ENCODE measurements at regions not wholly inside any gene's neighbourhood (a gene's known extent, or its start where the extent isn't known, plus 50 kb on each side); places are given as distances from the start of the nearest gene placed in this dataset.
A peak's percentile ranks its signal among the peaks of the same experiment; 100 is the strongest.
"Not testable (repeated sequence)": the region's sequence is repeated elsewhere in the genome, so short reads cannot be mapped to it uniquely, and the experiment has no call there.

DNA sequence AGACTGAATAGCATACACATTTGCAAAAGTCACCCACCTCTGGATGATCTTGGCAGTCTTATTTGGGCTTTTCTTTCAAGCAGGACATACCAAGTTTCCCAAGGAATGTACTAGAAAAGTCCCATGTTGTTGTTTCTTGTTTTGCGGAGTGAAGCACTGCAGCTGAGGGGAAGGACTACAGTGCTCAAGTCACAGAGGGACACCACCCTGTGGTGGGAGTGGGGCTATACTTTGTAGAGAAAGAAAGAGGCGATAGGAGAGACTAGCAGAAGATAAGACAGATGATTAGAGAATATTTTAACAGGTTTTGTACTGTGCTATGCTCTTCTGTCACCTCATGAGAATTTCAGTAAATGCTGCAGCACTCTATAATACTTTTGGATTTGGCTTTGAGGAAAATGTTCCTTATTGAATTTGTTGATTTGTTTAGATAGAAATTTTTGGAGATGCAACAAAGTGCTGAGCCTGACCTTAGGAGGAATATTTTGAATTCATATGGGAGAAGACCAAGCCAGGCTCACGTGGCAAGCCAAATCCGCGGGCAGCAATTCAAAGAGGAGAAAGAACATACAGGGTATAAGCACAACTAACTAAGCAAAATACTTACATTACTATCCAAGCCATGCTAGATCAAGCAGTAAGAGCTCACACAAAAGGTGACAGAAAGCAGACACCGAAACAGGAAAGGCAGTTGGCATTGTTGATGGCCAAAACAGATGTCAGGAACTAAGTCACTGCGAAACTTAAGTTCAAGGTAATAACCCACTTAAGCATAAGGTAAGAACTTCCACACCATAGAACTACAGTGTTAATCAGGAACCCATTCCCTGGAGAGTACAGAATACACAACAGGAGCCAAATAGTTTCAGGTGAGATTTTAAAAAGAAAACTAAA lies 280.3 kb upstream of the INTU start:
- DNase-seq (ENCODE audit: insufficient read length, low spot score) (no peak), FAIRE-seq (no peak)

- FAIRE-seq: no peak
These were observed 277.0 kb upstream of the INTU start for GRCh38 chr4:127355743-127356142.

DNA sequence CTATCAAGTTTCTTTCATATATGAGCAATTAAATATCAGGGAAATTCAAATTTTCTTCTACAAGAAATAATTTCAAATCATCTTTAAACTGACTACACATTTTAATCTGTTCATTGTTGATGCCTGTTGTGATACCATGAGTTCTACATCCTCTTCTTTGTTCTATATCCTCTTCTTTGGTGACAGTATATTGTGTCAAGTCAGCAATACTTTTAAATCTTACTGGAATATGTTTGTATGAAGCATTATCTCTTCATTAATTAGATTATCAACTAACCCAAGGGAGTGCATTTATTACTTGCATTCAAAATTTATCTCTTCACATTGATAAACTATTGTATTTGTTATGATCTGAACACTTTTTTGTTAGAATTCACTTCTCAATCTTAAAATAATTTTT lies 275.0 kb upstream of the INTU start:
- FAIRE-seq: no peak

More at GRCh38 chr4:127355743-127356142, 277.0 kb upstream of the INTU start:
- no peak for DNase-seq (ENCODE audit: insufficient read length, low spot score)

GRCh38 chr4:127362686-127363085 lies 270.1 kb upstream of the INTU start:
- FAIRE-seq: no peak
- DNase-seq (ENCODE audit: insufficient read length, low spot score): no peak

More for the DNA sequence above, 275.0 kb upstream of the INTU start:
- DNase-seq (ENCODE audit: insufficient read length, low spot score): no peak

DNA sequence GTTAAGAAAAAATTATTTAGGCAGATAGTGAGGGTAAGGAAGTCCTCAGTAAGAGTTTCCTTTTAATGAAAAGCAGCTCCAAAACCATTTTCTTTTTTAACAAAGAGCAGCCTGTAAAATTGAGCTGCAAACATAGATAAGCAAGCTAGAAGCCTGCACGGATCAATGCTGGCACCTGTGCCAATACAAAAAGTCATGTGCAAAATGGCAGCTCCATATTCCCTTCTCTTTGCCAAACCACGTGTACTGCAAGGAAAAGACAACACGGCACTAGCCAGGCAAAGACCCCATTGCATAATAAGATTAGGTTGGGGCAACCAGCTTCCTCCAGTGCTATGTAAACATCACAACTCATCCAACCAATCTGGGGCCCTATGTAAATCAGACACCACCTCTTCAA lies 268.4 kb upstream of the INTU start:
- no peak for FAIRE-seq
- no peak for DNase-seq (ENCODE audit: insufficient read length, low spot score)

DNA sequence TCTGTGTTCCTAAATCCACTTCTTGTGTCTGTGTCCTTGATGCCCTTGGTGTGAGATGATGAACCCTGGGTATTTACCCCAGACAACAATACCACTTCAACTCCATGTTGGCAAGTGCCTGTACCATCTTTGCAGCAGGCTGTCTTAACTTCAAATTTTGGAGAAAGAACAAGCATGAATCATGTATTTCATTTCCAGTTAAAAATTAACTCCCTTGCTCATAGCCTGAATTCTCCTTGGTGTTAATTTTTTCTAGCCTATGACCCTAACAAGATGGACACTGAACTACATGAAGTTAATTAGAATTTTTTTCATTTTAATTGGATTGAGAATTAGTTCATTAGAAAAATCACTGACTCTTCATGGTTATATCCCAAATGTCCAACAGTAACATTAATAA lies 267.8 kb upstream of the INTU start:
- DNase-seq (ENCODE audit: insufficient read length, low spot score) (no peak), FAIRE-seq (no peak)

GRCh38 chr4:127370604-127371003 lies 262.2 kb upstream of the INTU start:
- no peak for DNase-seq (ENCODE audit: insufficient read length, low spot score)

DNA sequence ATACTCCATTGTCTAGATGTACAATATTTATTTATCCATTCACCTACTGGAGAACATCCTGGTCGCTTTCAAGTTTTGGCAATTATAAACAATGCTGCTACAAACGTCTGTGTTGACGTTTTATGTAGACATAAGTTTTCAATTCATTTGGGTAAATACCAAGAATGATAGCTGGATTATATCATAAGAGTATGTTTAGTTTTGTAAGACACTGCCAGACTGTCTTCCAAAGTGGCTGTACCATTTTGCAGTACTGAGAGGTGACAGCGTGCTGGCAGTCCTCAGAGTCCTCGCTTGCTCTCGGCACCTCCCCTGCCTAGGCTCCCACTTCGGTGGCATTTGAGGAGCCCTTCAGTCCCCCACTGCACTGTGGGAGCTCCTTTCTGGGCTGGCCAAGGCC lies 253.3 kb upstream of the INTU start:
- DNase-seq (ENCODE audit: insufficient read length, low spot score) (no peak), FAIRE-seq (no peak)

More at GRCh38 chr4:127370604-127371003, 262.2 kb upstream of the INTU start:
- FAIRE-seq: no peak

GRCh38 chr4:127379948-127380347 lies 252.8 kb upstream of the INTU start:
- not testable (repeated sequence) for FAIRE-seq; DNase-seq (ENCODE audit: insufficient read length, low spot score)

DNA sequence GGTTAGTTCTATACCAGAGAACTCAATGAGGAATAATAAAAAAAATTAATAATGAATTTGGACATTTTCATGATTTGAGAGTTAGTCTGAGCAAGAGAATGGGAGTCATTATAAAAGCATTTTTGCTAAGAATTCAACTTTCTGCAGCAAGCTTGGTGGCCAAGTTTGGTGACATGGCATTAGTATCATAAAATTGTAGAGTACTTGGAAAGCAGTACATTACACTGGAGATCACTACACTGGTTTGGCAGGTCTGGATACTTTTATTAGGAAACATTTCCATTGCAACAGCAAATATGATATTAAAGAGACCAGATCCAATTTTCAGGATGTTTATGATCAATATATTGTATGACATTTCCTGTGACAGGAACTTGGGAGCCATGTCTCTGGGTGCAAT lies 249.1 kb upstream of the INTU start:
- FAIRE-seq (no peak), DNase-seq (ENCODE audit: insufficient read length, low spot score) (no peak)

DNA sequence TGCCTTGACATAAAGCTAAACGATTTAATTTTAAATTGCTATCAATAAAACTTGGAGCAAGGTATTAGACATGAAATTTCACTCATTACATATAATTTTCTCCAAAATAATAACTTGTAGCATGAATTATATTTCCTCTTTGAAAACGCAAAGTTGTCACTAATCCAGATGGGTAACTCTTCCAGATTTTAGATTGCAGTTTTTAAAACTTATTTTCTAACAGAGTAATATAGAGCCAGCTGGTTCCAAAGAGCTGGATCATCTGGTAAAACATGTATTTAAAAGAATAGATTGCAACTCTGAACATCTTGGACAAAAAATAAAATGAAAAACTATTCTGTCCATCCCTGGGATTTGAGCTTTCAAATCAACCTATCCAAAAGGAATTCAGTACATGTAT lies 238.2 kb upstream of the INTU start:
- FAIRE-seq (no peak), DNase-seq (ENCODE audit: insufficient read length, low spot score) (no peak)

DNA sequence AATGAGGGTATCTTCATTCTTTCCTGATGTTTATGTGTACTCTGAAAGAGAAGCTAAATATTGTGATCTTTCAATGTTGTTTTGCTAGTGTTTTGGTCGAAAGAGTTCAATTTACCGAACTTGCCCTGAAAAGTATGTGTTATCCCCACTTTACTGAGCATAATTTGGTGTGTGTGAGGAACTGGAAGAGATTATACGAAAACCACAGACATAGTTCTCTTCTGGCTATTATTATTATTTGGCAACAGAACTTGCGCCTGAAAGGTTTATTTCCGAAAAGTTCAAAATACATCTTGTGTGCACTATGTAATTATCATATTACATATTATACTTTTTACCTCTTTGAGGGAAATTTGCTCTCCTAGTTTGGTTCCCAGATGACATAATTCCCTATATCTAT lies 232.5 kb upstream of the INTU start:
- DNase-seq (ENCODE audit: insufficient read length, low spot score) (no peak), FAIRE-seq (no peak)

DNA sequence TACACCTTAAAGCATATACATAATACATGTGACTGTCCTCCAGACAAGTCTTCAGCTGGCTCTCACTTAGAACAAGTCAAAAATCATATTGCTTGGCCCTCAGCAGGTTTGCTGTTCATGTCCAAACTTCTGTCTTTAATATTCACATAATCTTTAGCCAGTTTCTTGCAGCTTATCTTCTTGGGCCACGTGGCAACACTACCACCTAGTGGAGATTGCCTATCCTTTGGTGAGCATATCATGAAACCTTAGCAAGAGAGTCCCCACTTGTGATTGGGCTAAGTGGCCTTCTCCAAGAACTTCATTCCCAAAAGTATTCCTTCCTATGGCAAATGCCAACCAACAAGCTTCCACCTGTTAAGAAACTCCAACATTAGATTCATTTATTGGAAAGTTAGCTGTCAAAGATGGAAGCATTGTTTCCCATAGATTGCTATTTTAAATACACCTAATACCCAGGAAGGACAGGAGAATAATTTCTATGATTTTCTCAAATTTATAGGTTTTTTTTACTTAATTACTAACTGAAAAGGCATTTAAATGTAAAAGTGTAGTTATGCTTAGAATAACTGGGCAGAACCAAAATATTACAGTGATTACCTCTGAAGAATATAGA lies 231.9 kb upstream of the INTU start:
- FAIRE-seq (no peak), DNase-seq (ENCODE audit: insufficient read length, low spot score) (peak; percentile 17)

- no peak for FAIRE-seq
These were observed 229.2 kb upstream of the INTU start for GRCh38 chr4:127403471-127404084.

DNA sequence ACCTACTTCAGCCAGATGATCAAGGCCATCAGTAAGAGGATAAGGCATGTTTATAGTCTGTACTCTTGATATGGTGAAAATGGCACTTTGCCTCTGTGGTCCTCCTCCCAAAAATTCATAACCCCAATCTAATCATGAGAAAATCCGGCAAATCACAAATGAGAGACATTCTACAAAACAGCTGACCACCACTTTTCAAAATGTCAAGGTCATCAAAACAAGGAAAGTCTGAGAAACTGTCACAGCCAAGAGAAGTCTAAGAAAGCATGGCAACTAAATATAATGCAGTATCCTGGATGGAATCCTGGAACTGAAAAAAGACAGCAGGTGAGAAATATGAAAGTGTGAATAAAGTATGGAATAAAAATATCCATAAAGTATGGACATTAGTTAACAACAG lies 226.6 kb upstream of the INTU start:
- FAIRE-seq: no peak
- DNase-seq (ENCODE audit: insufficient read length, low spot score): no peak

More at GRCh38 chr4:127403471-127404084, 229.2 kb upstream of the INTU start:
- DNase-seq (ENCODE audit: insufficient read length, low spot score): no peak

DNA sequence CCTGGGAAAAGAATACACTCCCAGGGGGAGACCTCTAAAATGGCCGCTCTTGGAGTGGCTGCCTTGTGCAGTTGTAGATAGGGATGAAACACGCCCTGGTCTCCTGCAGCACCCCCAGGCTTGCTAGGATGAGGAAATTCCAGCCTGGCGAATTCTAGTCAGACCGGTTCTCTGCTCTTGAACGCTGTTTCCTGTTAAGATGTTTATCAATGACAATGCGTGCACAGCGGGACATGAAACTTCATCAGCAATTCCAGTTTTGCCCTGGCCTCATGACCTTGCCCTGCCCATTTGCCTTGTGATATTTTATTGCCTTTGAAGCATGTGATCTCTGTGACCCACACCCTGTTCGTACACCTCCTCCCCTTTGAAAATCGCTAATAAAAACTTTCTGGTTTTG lies 225.2 kb upstream of the INTU start:
- not testable (repeated sequence) for FAIRE-seq

GRCh38 chr4:127410201-127410600 lies 222.6 kb upstream of the INTU start:
- FAIRE-seq (no peak), DNase-seq (ENCODE audit: insufficient read length, low spot score) (no peak)

More for the DNA sequence above, 225.2 kb upstream of the INTU start:
- not testable (repeated sequence) for DNase-seq (ENCODE audit: insufficient read length, low spot score)

GRCh38 chr4:127410644-127411043 lies 222.1 kb upstream of the INTU start:
- DNase-seq (ENCODE audit: insufficient read length, low spot score) (no peak), FAIRE-seq (no peak)

GRCh38 chr4:127414951-127415606 lies 217.7 kb upstream of the INTU start:
- DNase-seq (ENCODE audit: insufficient read length, low spot score): no peak
- FAIRE-seq: no peak

GRCh38 chr4:127416115-127416514 lies 216.6 kb upstream of the INTU start:
- FAIRE-seq (no peak), DNase-seq (ENCODE audit: insufficient read length, low spot score) (no peak)

Data from HTR-8/SVneo (cell line).